PC-9 (cell line): ENCODE measurements at regions not wholly inside any gene's neighbourhood (a gene's known extent, or its start where the extent isn't known, plus 50 kb on each side); places are given as distances from the start of the nearest gene placed in this dataset.

ENCODE experiments used
- CTCF ChIP-seq: fragments of 200-600 bp; sonication (generic); conservative IDR thresholded peaks from 2 replicates; pipeline ENCODE4 v1.6.1; 2017; ENCODE audit warnings: mixed run types, antibody characterized with exemption, mild to moderate bottlenecking, moderate library complexity
- EZH2 ChIP-seq: fragments of 200-600 bp; sonication (generic); IDR thresholded peaks from 2 replicates; pipeline ENCODE4 v1.8.0; 2017; ENCODE audit warnings: antibody characterized with exemption, low read depth

GRCh38 chr15:39211108-39211979 is 369.5 kb upstream of the THBS1 start:
- no peak for TF ChIP-seq EZH2
- TF ChIP-seq CTCF = no peak
